Central memory CD8-positive, alpha-beta T cell (primary cell): ENCODE measurements at regions not wholly inside any gene's neighbourhood (a gene's known extent, or its start where the extent isn't known, plus 50 kb on each side); places are given as distances from the start of the nearest gene placed in this dataset.

ENCODE experiments used
- ATAC-seq: fragments of 150-1000 bp; cut with Tn5 transposase; replicated peaks from 2 replicates; pipeline ENCODE4 v1.10.0; 2022; ENCODE audit warnings: mild to moderate bottlenecking, moderate FRiP score, moderate number of reproducible peaks; ENCODE audit not compliant: poor library complexity, severe bottlenecking; ENCODE audit errors: extremely low read depth
- DNase-seq, 2 donors: peaks; one replicate each; pipeline ENCODE4 v3.0.0; 2021; ENCODE audit warnings: low spot score in 2 of 2
- H3K27ac Mint-ChIP-seq: one replicate; pipeline ENCODE4 v1.8.0; 2022; ENCODE audit warnings: low read depth, mild to moderate bottlenecking, moderate library complexity, mixed read lengths
- H3K27me3 Mint-ChIP-seq: one replicate; pipeline ENCODE4 v1.8.0; 2022; ENCODE audit warnings: mixed read lengths
- H3K36me3 Mint-ChIP-seq: one replicate; pipeline ENCODE4 v1.8.0; 2022; ENCODE audit warnings: mild to moderate bottlenecking, moderate library complexity, mixed read lengths; ENCODE audit not compliant: insufficient read depth
- H3K4me1 Mint-ChIP-seq: one replicate; pipeline ENCODE4 v1.8.0; 2022; ENCODE audit warnings: mixed read lengths
- H3K4me3 Mint-ChIP-seq: one replicate; pipeline ENCODE4 v1.8.0; 2022; ENCODE audit warnings: mild to moderate bottlenecking, moderate library complexity, mixed read lengths
- H3K9me3 Mint-ChIP-seq: one replicate; pipeline ENCODE4 v1.8.0; 2022; ENCODE audit warnings: mixed read lengths

DNA sequence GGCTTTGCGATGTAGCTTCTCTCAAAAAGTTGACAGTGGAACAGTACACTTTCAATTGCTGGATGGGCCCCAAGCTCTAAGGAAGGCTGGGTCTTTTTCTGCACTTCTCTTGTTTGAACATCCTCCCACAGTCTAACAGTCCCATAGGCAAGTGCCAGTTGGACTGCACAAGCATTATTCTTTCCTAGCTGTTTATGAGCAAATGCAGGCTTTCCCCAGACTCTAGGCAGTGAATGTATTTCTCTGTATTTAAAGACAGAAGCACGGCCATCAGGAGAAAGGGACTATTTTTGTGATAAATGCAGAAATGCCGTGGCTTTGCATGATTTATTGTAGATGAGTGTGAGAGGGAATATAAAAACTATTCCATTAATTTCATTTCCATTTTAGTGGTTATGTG is 539.3 kb upstream of the LMCD1 start:
- Mint-ChIP-seq H3K9me3 (peaks cover 6% of the 10 kb centered on the region), H3K27ac (no peak overlapping the region), H3K36me3 (no peaks in the 10 kb centered on the region), H3K27me3 (no peaks in the 10 kb centered on the region), H3K4me1 (no peaks in the 10 kb centered on the region), H3K4me3 (no peak overlapping the region)
- DNase-seq, result no peak
- no peak for ATAC-seq

DNA sequence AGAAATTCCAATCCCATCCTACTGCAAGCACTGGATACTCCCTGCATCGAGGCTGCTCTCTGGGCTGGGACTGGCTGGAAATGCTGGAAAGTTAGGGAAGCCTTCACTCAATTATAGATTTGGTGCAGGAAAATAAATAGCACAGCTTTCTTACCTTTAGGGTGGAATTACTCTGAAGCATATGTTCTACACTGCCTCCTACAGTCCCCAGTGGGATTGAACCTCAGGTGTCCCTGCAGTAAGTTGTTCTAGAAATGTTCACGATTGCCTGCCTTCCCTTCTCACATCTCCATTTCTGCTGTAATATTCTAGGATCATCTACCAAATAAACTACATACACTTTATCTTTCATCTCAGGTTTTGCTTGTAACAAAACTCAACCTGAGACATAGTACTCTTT is 536.7 kb upstream of the LMCD1 start:
- Mint-ChIP-seq H3K4me1 (no peaks in the 10 kb centered on the region), H3K27me3 (no peaks in the 10 kb centered on the region), H3K4me3 (no peak overlapping the region), H3K9me3 (peaks cover 6% of the 10 kb centered on the region), H3K36me3 (no peaks in the 10 kb centered on the region), H3K27ac (no peak overlapping the region)
- no peak for ATAC-seq
- DNase-seq, result no peak

DNA sequence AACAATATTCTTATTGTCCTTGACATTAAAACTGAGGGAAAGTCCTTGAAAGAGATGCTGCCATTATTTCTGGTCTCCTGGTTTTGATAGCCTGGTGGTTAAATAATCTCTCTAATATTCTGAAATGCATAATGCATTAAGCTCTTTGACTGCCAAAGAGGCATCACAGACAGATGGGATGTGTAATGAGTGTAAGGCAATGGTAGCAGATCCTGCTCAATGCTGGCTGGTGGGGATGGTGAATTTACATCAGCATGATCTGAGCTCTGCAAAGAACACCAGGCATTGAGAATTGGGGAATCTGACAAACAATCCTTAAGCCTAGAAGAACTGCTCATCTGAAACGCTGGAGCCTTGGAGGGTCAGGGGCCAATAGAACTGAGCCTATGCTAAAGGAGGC is 528.6 kb upstream of the LMCD1 start:
- Mint-ChIP-seq H3K4me1 (no peaks in the 10 kb centered on the region), H3K9me3 (peaks cover 5% of the 10 kb centered on the region), H3K4me3 (no peak overlapping the region), H3K27me3 (no peaks in the 10 kb centered on the region), H3K27ac (no peak overlapping the region), H3K36me3 (peaks cover 2% of the 10 kb centered on the region)
- DNase-seq (no peak), ATAC-seq (no peak)

DNA sequence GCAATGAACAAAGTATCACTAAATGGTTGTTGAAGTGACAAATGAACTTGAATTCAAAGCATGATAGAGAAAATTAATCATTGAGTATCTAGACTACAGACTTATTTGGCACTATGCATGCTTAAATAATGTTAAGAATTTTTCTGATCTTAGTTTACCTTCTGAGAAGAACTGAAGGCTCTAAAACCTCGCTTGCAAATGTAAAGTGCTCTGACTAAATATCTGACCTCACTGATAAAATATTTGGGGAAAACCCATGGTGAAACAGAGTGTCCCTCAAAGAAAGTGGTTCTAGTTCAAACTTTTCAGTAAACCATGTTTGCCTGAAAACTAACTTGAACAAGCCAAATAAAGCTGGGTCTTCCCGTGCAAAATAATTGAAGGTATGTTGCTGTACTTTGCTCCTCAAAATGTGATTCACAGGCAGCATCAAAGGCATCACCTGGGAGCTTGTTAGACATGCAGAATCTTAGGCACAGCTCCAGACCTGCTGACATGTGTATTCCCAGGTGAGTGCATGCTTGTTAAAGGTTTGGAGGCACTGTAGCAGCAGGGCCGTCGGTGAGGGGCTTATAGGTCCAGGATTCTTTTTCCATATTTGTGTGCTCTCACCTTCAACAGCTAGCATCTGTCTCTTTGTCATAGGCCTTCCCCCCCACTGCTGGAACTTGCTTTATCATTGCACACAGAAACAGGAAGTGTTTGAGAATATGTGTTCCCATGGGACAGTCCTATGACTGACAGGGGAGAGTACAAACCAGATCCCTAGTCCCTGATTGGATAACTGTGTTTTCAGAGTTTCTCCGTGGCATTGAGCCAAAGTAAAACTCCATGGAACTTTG is 524.2 kb upstream of the LMCD1 start:
- Mint-ChIP-seq H3K4me1 (no peaks in the 10 kb centered on the region), H3K27ac (no peak overlapping the region), H3K4me3 (no peak overlapping the region), H3K9me3 (peaks cover 5% of the 10 kb centered on the region), H3K27me3 (no peaks in the 10 kb centered on the region), H3K36me3 (peaks cover 2% of the 10 kb centered on the region)
- DNase-seq (no peak), ATAC-seq (no peak)

DNA sequence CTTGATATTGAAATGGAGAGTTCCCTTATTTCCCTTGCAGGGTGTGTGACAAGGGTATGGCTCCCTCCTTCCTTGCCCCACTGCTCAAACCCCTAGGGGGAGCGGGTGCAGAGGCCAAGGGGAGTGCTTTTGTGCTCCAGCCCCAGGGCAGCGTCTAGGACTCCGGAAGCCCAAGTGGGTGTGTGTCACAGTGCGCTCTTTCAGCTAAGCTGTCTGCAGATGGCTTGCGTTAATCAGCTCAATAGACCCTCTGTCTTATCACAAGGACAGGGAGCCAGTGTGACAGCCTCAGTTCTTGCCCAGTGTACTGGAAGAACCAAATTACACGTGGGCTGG is 523.6 kb upstream of the LMCD1 start:
- Mint-ChIP-seq H3K4me1 (no peaks in the 10 kb centered on the region), H3K4me3 (no peak overlapping the region), H3K36me3 (no peaks in the 10 kb centered on the region), H3K27me3 (no peaks in the 10 kb centered on the region), H3K27ac (no peak overlapping the region), H3K9me3 (peaks cover 5% of the 10 kb centered on the region)
- no peak for DNase-seq
- ATAC-seq, result no peak

DNA sequence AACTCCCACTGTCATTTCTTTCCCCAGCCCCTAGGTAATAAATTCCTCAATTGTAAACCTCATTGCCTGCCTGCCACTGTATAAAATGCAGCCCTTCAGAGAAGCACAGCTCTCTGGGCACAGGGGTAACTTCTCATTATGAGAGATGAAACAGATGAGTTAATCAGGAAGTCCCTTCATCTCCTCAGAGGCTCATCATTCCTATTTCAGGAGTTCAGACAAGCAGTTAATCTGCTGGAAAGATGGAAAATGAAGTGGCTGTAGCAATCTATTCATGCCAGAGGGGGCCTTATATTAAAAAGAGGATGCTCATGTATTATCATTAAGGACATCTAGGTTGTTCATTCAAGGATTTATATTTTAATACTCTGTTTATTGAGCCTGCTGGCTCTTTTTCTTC is 519.5 kb upstream of the LMCD1 start:
- peaks cover 4% of the 10 kb centered on the region for H3K9me3 Mint-ChIP-seq
- H3K27me3 Mint-ChIP-seq, result no peaks in the 10 kb centered on the region
- H3K27ac Mint-ChIP-seq, result no peak overlapping the region
- DNase-seq, result no peak
- no peak for ATAC-seq
- H3K4me1 Mint-ChIP-seq, result no peaks in the 10 kb centered on the region
- H3K36me3 Mint-ChIP-seq, result no peaks in the 10 kb centered on the region
- no peak overlapping the region for H3K4me3 Mint-ChIP-seq

DNA sequence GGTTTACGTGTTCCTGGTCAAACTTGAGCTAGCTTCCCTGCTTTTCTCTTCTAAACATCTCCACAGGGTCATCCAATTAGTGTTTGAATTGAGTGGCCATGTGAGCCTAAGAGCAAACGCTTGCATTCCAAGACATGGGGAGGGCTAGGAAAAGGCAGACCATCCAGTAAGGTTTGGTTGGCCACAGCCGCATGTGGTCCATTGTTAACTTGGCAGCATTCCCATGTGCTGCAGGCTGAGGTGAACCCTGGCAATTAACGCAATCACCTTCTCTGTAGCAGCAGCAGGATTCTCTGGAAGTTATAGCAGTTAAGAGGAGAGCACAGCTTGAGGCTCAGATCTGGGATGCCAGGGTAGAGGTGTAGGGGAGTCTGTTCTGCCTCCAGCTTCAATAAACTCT is 502.2 kb upstream of the LMCD1 start:
- ATAC-seq (no peak), DNase-seq (no peak)
- no peaks in the 10 kb centered on the region for H3K9me3 Mint-ChIP-seq
- peaks cover 16% of the 10 kb centered on the region for H3K27me3 Mint-ChIP-seq
- no peaks in the 10 kb centered on the region for H3K36me3 Mint-ChIP-seq
- H3K4me3 Mint-ChIP-seq, result no peak overlapping the region
- no peaks in the 10 kb centered on the region for H3K4me1 Mint-ChIP-seq
- no peak overlapping the region for H3K27ac Mint-ChIP-seq

DNA sequence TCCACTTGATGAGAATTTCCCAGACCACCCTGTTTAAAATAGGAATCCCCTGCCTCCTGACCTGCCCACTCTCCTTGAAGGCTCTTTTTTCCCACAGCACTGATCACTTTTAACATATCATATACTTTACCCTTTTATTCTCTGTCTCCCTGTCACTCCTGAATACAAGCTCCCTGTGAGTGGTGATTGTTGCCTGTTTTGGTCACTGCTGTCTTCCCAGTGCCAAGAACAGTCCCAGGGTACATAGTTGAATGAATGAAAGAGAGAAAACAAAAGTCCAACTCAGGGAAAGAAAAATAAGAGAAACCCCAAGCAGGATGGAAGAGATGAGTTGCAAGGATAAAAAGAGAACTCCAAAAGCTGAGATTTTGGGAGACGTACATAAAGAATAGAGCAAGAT is 500.3 kb upstream of the LMCD1 start:
- H3K36me3 Mint-ChIP-seq, result no peaks in the 10 kb centered on the region
- H3K9me3 Mint-ChIP-seq, result no peaks in the 10 kb centered on the region
- no peaks in the 10 kb centered on the region for H3K4me1 Mint-ChIP-seq
- ATAC-seq (no peak), DNase-seq (no peak)
- H3K27me3 Mint-ChIP-seq, result peaks cover 16% of the 10 kb centered on the region
- no peak overlapping the region for H3K4me3 Mint-ChIP-seq
- H3K27ac Mint-ChIP-seq, result no peak overlapping the region

DNA sequence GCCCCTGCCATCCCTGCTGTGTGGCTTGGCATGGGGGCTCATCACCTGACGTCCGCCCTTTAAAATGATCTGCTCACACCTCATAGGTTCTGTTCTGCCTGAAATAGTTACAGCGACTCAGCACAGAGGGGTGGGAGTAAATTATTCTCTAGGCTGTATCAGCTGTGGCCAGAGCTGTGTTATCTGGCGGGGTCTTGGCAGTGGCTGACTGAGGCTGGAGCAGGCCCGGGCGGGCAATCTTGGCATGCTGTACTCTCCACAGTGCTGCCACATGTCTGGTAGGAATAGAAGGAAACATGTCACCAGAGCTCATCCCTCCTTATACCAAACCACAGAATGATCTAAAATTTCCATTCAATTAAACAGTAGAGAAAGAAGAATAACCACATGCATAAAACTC is 499.9 kb upstream of the LMCD1 start:
- Mint-ChIP-seq H3K27me3 (peaks cover 16% of the 10 kb centered on the region), H3K27ac (no peak overlapping the region), H3K4me3 (no peak overlapping the region), H3K4me1 (no peaks in the 10 kb centered on the region), H3K36me3 (no peaks in the 10 kb centered on the region), H3K9me3 (no peaks in the 10 kb centered on the region)
- no peak for ATAC-seq
- no peak for DNase-seq

DNA sequence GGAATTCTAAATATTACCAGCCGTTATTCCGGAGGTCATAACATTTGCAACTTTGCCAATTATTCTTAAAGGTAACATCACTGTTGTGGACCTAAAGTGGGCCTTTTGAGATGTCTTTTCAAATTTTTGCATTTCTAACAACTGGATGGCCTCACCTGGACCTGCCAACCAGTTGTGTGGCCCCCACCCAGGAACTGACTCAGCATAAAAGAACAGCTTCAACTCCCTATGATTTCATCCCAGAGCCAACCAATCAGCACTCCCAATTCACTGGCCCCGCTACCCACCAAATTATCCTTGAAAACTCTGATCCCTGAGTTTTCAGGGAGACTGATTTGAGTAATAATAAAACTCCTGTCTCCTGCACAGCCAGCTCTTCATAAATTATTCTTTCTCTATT is 489.7 kb upstream of the LMCD1 start:
- Mint-ChIP-seq H3K4me1 (no peaks in the 10 kb centered on the region), H3K27me3 (no peaks in the 10 kb centered on the region), H3K4me3 (no peak overlapping the region), H3K9me3 (peaks cover 17% of the 10 kb centered on the region), H3K27ac (no peak overlapping the region), H3K36me3 (peaks cover 2% of the 10 kb centered on the region)
- DNase-seq (no peak), ATAC-seq (no peak)

DNA sequence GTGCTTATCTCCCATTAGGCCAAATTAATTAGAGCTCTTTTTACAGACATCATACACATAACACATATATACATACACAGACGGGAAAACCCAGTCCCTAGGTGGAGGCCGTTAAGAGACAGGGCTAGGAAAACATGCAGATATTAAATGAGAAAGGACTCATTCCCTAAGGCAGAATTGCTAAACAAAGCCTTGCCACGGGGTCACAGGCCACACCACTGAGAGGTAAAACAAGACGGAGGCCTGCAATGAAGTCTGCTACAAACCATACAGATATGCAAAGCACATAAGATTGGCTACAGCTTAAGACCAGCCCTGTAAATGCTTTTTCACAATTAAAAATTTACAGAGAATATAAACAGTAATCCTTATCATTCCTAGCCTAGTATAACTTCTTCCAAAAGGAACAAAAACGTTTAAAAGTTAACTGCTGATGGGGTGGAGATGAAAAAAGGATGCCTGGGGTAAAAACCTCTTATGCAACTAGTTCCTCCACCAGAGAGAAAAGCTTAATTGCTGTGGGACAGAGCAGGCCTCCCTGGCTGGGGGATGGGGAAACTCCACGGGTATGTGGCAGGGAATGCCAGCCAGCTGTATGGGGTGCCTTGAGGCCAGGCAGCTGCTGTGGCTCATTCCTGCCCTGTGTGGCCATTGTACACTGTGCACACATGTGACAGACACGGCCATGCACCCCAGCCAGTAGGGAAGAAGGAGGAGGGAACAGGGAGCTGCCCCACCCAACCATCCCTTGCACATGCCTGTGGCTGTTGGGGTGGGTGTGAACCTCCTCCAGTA is 481.4 kb upstream of the LMCD1 start:
- no peak for DNase-seq
- Mint-ChIP-seq H3K4me1 (no peaks in the 10 kb centered on the region), H3K27ac (no peak overlapping the region), H3K36me3 (no peaks in the 10 kb centered on the region), H3K4me3 (no peak overlapping the region), H3K9me3 (peaks cover 7% of the 10 kb centered on the region), H3K27me3 (no peaks in the 10 kb centered on the region)
- ATAC-seq, result no peak

DNA sequence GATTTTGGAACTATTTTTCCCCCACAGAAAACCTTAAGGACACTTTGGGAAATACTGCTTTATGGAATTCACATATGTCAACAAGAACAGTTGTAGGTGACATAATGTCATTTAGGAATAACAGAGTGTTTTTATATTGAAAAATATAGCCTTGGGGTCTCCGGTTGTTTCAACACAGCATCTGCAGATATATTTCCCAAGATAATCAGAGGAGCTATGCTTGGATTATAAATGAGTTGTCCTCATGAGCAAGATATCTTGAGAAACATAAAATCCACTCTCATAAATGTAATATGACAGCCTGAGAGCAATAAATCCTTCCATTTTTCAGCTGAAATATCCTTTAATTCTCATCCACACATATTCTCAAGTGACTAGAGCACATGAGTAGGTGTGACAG is 473.7 kb upstream of the LMCD1 start:
- H3K9me3 Mint-ChIP-seq, result no peaks in the 10 kb centered on the region
- ATAC-seq, result no peak
- H3K4me3 Mint-ChIP-seq, result no peak overlapping the region
- no peaks in the 10 kb centered on the region for H3K36me3 Mint-ChIP-seq
- H3K27me3 Mint-ChIP-seq, result no peaks in the 10 kb centered on the region
- no peak overlapping the region for H3K27ac Mint-ChIP-seq
- H3K4me1 Mint-ChIP-seq, result no peaks in the 10 kb centered on the region
- no peak for DNase-seq

DNA sequence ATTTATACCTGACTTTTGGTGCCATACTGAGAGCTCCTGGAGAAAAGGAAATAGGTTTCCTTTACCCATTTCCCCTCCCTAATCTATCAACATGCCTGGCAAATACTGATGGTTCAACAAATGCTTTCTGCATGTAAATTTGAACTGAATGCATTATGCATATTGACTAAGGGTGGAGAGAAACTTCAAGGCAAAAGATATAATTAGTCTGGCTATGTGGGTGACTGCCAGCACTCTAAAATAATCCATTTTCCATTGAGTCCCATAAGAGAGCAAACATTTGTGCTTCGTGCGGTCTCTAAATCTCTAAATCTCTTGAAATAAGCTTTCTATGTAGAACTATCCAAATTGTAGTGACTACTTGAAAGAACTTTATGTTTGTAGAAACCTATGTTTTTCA is 451.3 kb upstream of the LMCD1 start:
- ATAC-seq (no peak), DNase-seq (no peak)
- Mint-ChIP-seq H3K27ac (no peak overlapping the region), H3K36me3 (no peaks in the 10 kb centered on the region), H3K4me1 (no peaks in the 10 kb centered on the region), H3K4me3 (no peak overlapping the region), H3K9me3 (no peaks in the 10 kb centered on the region), H3K27me3 (no peaks in the 10 kb centered on the region)
